Hepatocyte (in vitro differentiated cells): ENCODE measurements at regions not wholly inside any gene's neighbourhood (a gene's known extent, or its start where the extent isn't known, plus 50 kb on each side); places are given as distances from the start of the nearest gene placed in this dataset.

ENCODE experiments used
- EZH2 ChIP-seq: fragments of 200-600 bp; sonication (generic); IDR thresholded peaks from 2 replicates; pipeline ENCODE4 v1.6.1; 2016; ENCODE audit warnings: antibody characterized with exemption, mild to moderate bottlenecking, borderline replicate concordance
- EZH2phosphoT487 ChIP-seq: fragments of 200-600 bp; sonication (generic); IDR thresholded peaks from one replicate; pipeline ENCODE4 v1.6.1; 2018; ENCODE audit warnings: antibody characterized with exemption, mild to moderate bottlenecking, low read depth, moderate library complexity; ENCODE audit not compliant: unreplicated experiment, severe bottlenecking
- TF ChIP-seq, protein P1 (sequence below): fragments of 200-600 bp; sonication (generic); IDR thresholded peaks from 2 replicates; pipeline ENCODE4 v1.5.1; 2016; ENCODE audit warnings: antibody characterized with exemption, mild to moderate bottlenecking; ENCODE audit not compliant: poor library complexity

DNA sequence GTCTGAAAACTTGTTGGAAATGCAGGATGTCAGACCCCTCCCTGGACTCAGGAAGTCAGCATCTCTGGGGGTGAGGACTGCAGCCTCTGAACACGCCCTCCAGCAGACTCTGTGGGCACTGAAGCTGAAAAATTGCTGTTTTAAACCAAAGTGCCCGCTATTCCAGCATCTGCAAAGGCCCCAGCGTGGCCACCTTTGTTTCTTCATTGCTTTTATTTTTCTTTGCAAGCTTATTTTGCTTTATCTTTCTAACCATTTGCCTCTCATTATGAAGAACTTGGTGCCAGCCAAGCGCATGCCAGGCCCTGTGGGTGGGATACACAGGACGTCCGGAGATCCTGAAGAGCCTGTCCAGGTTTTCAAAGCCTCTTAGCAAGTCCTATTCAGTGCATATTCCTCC, 203.9 kb upstream of the CST7 start:
- TF ChIP-seq, protein P1, sequence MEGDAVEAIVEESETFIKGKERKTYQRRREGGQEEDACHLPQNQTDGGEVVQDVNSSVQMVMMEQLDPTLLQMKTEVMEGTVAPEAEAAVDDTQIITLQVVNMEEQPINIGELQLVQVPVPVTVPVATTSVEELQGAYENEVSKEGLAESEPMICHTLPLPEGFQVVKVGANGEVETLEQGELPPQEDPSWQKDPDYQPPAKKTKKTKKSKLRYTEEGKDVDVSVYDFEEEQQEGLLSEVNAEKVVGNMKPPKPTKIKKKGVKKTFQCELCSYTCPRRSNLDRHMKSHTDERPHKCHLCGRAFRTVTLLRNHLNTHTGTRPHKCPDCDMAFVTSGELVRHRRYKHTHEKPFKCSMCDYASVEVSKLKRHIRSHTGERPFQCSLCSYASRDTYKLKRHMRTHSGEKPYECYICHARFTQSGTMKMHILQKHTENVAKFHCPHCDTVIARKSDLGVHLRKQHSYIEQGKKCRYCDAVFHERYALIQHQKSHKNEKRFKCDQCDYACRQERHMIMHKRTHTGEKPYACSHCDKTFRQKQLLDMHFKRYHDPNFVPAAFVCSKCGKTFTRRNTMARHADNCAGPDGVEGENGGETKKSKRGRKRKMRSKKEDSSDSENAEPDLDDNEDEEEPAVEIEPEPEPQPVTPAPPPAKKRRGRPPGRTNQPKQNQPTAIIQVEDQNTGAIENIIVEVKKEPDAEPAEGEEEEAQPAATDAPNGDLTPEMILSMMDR = no peak
- no peak for TF ChIP-seq EZH2phosphoT487
- TF ChIP-seq EZH2 = no peak
